Fibroblast of the aortic adventitia (primary cell): ENCODE measurements at regions not wholly inside any gene's neighbourhood (a gene's known extent, or its start where the extent isn't known, plus 50 kb on each side); places are given as distances from the start of the nearest gene placed in this dataset.

Source experiments
- DNase-seq: peaks from one replicate; pipeline ENCODE4 v3.0.0-alpha.2; 2010; ENCODE audit warnings: low read depth
- H3K4me3 ChIP-seq: 2 replicates; pipeline ENCODE4 v1.5.1; 2011; ENCODE audit warnings: low read depth, mild to moderate bottlenecking, control low read depth, low read length, moderate library complexity
- CTCF ChIP-seq: IDR thresholded peaks from 2 replicates; pipeline ENCODE4 v1.5.1; 2011; ENCODE audit warnings: mild to moderate bottlenecking, low read length, control low read depth, inconsistent platforms; ENCODE audit not compliant: insufficient read depth

- TF ChIP-seq CTCF: no peak
- DNase-seq: no peak
These were observed 420.9 kb upstream of the INTU start for GRCh38 chr4:127211650-127212560.

GRCh38 chr4:127212701-127213100, 420.1 kb upstream of the INTU start:
- TF ChIP-seq CTCF: no peak
- DNase-seq: no peak
- no peak overlapping the region for H3K4me3 ChIP-seq

More at GRCh38 chr4:127211650-127212560, 420.9 kb upstream of the INTU start:
- H3K4me3 ChIP-seq: no peak overlapping the region

- H3K4me3 ChIP-seq: no peak overlapping the region
- no peak for TF ChIP-seq CTCF
- no peak for DNase-seq
These were observed 418.7 kb upstream of the INTU start for GRCh38 chr4:127214016-127214415.

GRCh38 chr4:127214931-127215330, 417.8 kb upstream of the INTU start:
- no peak for DNase-seq
- no peak for TF ChIP-seq CTCF
- no peak overlapping the region for H3K4me3 ChIP-seq

- no peak overlapping the region for H3K4me3 ChIP-seq
- no peak for TF ChIP-seq CTCF
- DNase-seq: no peak
These were observed 415.0 kb upstream of the INTU start for GRCh38 chr4:127217586-127218229.

- DNase-seq: no peak
- H3K4me3 ChIP-seq: no peak overlapping the region
- no peak for TF ChIP-seq CTCF
These were observed 413.5 kb upstream of the INTU start for GRCh38 chr4:127219232-127219631.
